NT2/D1 (cell line): ENCODE measurements at regions not wholly inside any gene's neighbourhood (a gene's known extent, or its start where the extent isn't known, plus 50 kb on each side); places are given as distances from the start of the nearest gene placed in this dataset.

Experiments
- DNase-seq: peaks from one replicate; pipeline ENCODE4 v3.0.0-alpha.2; 2011; ENCODE audit warnings: low read depth, low spot score
- H3K27me3 ChIP-seq: 2 replicates; pipeline ENCODE4 v1.6.0; 2011; ENCODE audit warnings: mild to moderate bottlenecking; ENCODE audit not compliant: insufficient read length, insufficient read depth
- H3K36me3 ChIP-seq: 2 replicates; pipeline ENCODE4 v1.6.1; 2011; ENCODE audit warnings: mild to moderate bottlenecking, low read length, mixed read lengths; ENCODE audit not compliant: insufficient read depth, insufficient read length
- H3K4me1 ChIP-seq: 2 replicates; pipeline ENCODE4 v1.5.1; 2011; ENCODE audit not compliant: insufficient read depth, insufficient read length
- H3K4me3 ChIP-seq: 2 replicates; pipeline ENCODE4 v1.5.1; 2011; ENCODE audit warnings: low read depth; ENCODE audit not compliant: insufficient read length
- H3K9ac ChIP-seq: 2 replicates; pipeline ENCODE4 v1.6.0; 2011; ENCODE audit warnings: low read depth; ENCODE audit not compliant: insufficient read length
- H3K9me3 ChIP-seq: 2 replicates; pipeline ENCODE4 v1.5.1; 2011; ENCODE audit warnings: mild to moderate bottlenecking, low read length; ENCODE audit not compliant: insufficient read depth
- SUZ12 ChIP-seq: IDR thresholded peaks from 2 replicates; pipeline ENCODE4 v1.6.1; 2011; ENCODE audit not compliant: insufficient read length, insufficient read depth; ENCODE audit errors: extremely low read depth
- YY1 ChIP-seq: IDR thresholded peaks from 2 replicates; pipeline ENCODE4 v1.6.1; 2011; ENCODE audit not compliant: insufficient read length, insufficient read depth
- ZNF274 ChIP-seq: IDR thresholded peaks from 2 replicates; pipeline ENCODE4 v1.6.1; 2011; ENCODE audit warnings: mild to moderate bottlenecking, low read depth, low read length

- Histone ChIP-seq H3K9me3 (no peaks in the 10 kb centered on the region), H3K9ac (no peak overlapping the region), H3K36me3 (no peaks in the 10 kb centered on the region), H3K4me3 (no peak overlapping the region), H3K4me1 (no peaks in the 10 kb centered on the region), H3K27me3 (no peaks in the 10 kb centered on the region)
- DNase-seq = no peak
- no peak for TF ChIP-seq YY1
- TF ChIP-seq SUZ12 = no peak
- no peak for TF ChIP-seq ZNF274
Measured at GRCh38 chr16:50428742-50429141, 60.0 kb upstream of the BRD7 start.

- Histone ChIP-seq H3K4me1 (no peaks in the 10 kb centered on the region), H3K36me3 (no peaks in the 10 kb centered on the region), H3K9ac (no peak overlapping the region), H3K9me3 (no peaks in the 10 kb centered on the region), H3K27me3 (no peaks in the 10 kb centered on the region), H3K4me3 (no peak overlapping the region)
- no peak for TF ChIP-seq ZNF274
- TF ChIP-seq YY1 = no peak
- TF ChIP-seq SUZ12 = no peak
- peak; percentile 36 for DNase-seq
Measured at GRCh38 chr16:50428116-50428515, 59.3 kb upstream of the BRD7 start.

- H3K27me3 ChIP-seq = no peaks in the 10 kb centered on the region
- no peaks in the 10 kb centered on the region for H3K4me1 ChIP-seq
- H3K9ac ChIP-seq = no peak overlapping the region
- H3K36me3 ChIP-seq = no peaks in the 10 kb centered on the region
- DNase-seq = no peak
- no peak overlapping the region for H3K4me3 ChIP-seq
- H3K9me3 ChIP-seq = no peaks in the 10 kb centered on the region
- TF ChIP-seq SUZ12 (no peak), YY1 (no peak), ZNF274 (no peak)
Measured at GRCh38 chr16:50427107-50427506, 58.3 kb upstream of the BRD7 start.

GRCh38 chr16:50425648-50426047, 56.9 kb upstream of the BRD7 start:
- TF ChIP-seq SUZ12 = no peak
- no peak for TF ChIP-seq ZNF274
- TF ChIP-seq YY1 = no peak
- H3K4me3 ChIP-seq = no peak overlapping the region
- no peaks in the 10 kb centered on the region for H3K4me1 ChIP-seq
- H3K9ac ChIP-seq = no peak overlapping the region
- no peaks in the 10 kb centered on the region for H3K36me3 ChIP-seq
- no peak for DNase-seq
- H3K9me3 ChIP-seq = peaks cover 6% of the 10 kb centered on the region; the same call in 1 of the 2 replicates
- no peaks in the 10 kb centered on the region for H3K27me3 ChIP-seq

- Histone ChIP-seq H3K9ac (no peak overlapping the region), H3K4me1 (no peaks in the 10 kb centered on the region), H3K36me3 (no peaks in the 10 kb centered on the region), H3K4me3 (no peak overlapping the region), H3K27me3 (no peaks in the 10 kb centered on the region), H3K9me3 (peaks cover 10% of the 10 kb centered on the region; the same call in 1 of the 2 replicates)
- TF ChIP-seq ZNF274 (no peak), SUZ12 (no peak), YY1 (no peak)
- DNase-seq = no peak
Measured at GRCh38 chr16:50425044-50425443, 56.3 kb upstream of the BRD7 start.

GRCh38 chr16:50422926-50423325, 54.1 kb upstream of the BRD7 start:
- Histone ChIP-seq H3K36me3 (no peaks in the 10 kb centered on the region), H3K4me3 (no peak overlapping the region), H3K27me3 (no peaks in the 10 kb centered on the region), H3K9me3 (peaks cover 31% of the 10 kb centered on the region), H3K4me1 (no peaks in the 10 kb centered on the region), H3K9ac (no peak overlapping the region)
- TF ChIP-seq SUZ12 = no peak
- no peak for TF ChIP-seq YY1
- no peak for TF ChIP-seq ZNF274
- no peak for DNase-seq

- no peaks in the 10 kb centered on the region for H3K27me3 ChIP-seq
- no peak for DNase-seq
- peaks cover 52% of the 10 kb centered on the region for H3K9me3 ChIP-seq
- no peak for TF ChIP-seq SUZ12
- TF ChIP-seq ZNF274 = no peak
- TF ChIP-seq YY1 = no peak
- H3K4me3 ChIP-seq = no peak overlapping the region
- H3K9ac ChIP-seq = no peak overlapping the region
- H3K36me3 ChIP-seq = no peaks in the 10 kb centered on the region
- no peaks in the 10 kb centered on the region for H3K4me1 ChIP-seq
Measured at GRCh38 chr16:50419116-50419515, 50.3 kb upstream of the BRD7 start.
